NCI-H2227 (cell line): ENCODE measurements at regions not wholly inside any gene's neighbourhood (a gene's known extent, or its start where the extent isn't known, plus 50 kb on each side); places are given as distances from the start of the nearest gene placed in this dataset.
"Not testable (repeated sequence)": the region's sequence is repeated elsewhere in the genome, so short reads cannot be mapped to it uniquely, and the experiment has no call there.

ENCODE experiments used
- DNase-seq: peaks from one replicate; lab custom pipeline; 2025; ENCODE audit not compliant: unreplicated experiment; lab: John Stamatoyannopoulos, UW

GRCh38 chr2:207438414-207439126 is 91.2 kb upstream of the CREB1 start:
- DNase-seq: no peak

- not testable (repeated sequence) for DNase-seq
Measured at GRCh38 chr2:207439881-207440280, 89.9 kb upstream of the CREB1 start.

GRCh38 chr2:207444756-207445155 is 85.0 kb upstream of the CREB1 start:
- DNase-seq: no peak

GRCh38 chr2:207446653-207447052 is 83.1 kb upstream of the CREB1 start:
- no peak for DNase-seq

GRCh38 chr2:207448006-207448405 is 81.8 kb upstream of the CREB1 start:
- DNase-seq: no peak

- no peak for DNase-seq
Measured at GRCh38 chr2:207449642-207450165, 80.1 kb upstream of the CREB1 start.

- no peak for DNase-seq
Measured at GRCh38 chr2:207450186-207450585, 79.6 kb upstream of the CREB1 start.

GRCh38 chr2:207458582-207458981 is 71.2 kb upstream of the CREB1 start:
- no peak for DNase-seq

- DNase-seq: no peak
Measured at GRCh38 chr2:207459990-207460757, 69.6 kb upstream of the CREB1 start.

GRCh38 chr2:207463433-207463832 is 66.3 kb upstream of the CREB1 start:
- DNase-seq: no peak

- no peak for DNase-seq
Measured at GRCh38 chr2:207464007-207464406, 65.8 kb upstream of the CREB1 start.

- DNase-seq: peak; percentile 25
Measured at GRCh38 chr2:207465894-207466293, 63.9 kb upstream of the CREB1 start.

- no peak for DNase-seq
Measured at GRCh38 chr2:207467716-207468347, 61.9 kb upstream of the CREB1 start.

- no peak for DNase-seq
Measured at GRCh38 chr2:207468488-207468887, 61.3 kb upstream of the CREB1 start.

GRCh38 chr2:207469451-207469850 is 60.3 kb upstream of the CREB1 start:
- DNase-seq: peak; percentile 85

- peak; percentile 63 for DNase-seq
Measured at GRCh38 chr2:207469943-207470729, 59.6 kb upstream of the CREB1 start.

GRCh38 chr2:207471261-207471660 is 58.5 kb upstream of the CREB1 start:
- DNase-seq: no peak

- DNase-seq: no peak
Measured at GRCh38 chr2:207472343-207473048, 57.3 kb upstream of the CREB1 start.

- peak; percentile 80 for DNase-seq
Measured at GRCh38 chr2:207473049-207473930, 56.5 kb upstream of the CREB1 start.

GRCh38 chr2:207473931-207474235 is 55.9 kb upstream of the CREB1 start:
- no peak for DNase-seq
